Calu3 (cell line): ENCODE measurements at regions not wholly inside any gene's neighbourhood (a gene's known extent, or its start where the extent isn't known, plus 50 kb on each side); places are given as distances from the start of the nearest gene placed in this dataset.

Experiments
- BruUV-seq: library from RNA; stranded (reverse); fragments of 400-500 nt; replicated peaks from 2 replicates; lab custom pipeline; 2021; lab: Mats Ljungman, UMichigan
- CTCF ChIA-PET: fragments of 300-600 bp; sonication (Branson Sonifier 250); formaldehyde crosslinking; loops from one replicate; lab custom pipeline; 2022; ENCODE audit warnings: antibody characterized with exemption; lab: Charles Lee
- DNase-seq: peaks from one replicate; pipeline ENCODE4 v3.0.0; 2022
- H3K27ac Mint-ChIP-seq: one replicate; pipeline ENCODE4 v1.8.0; 2022; ENCODE audit warnings: mixed read lengths; ENCODE audit not compliant: unreplicated experiment
- H3K27me3 Mint-ChIP-seq: one replicate; pipeline ENCODE4 v1.8.0; 2022; ENCODE audit warnings: mixed read lengths; ENCODE audit not compliant: unreplicated experiment
- H3K36me3 Mint-ChIP-seq: one replicate; pipeline ENCODE4 v1.8.0; 2022; ENCODE audit warnings: mild to moderate bottlenecking, moderate library complexity, mixed read lengths; ENCODE audit not compliant: insufficient read depth, unreplicated experiment
- H3K4me1 Mint-ChIP-seq: one replicate; pipeline ENCODE4 v1.8.0; 2022; ENCODE audit warnings: mild to moderate bottlenecking, low read depth, mixed read lengths; ENCODE audit not compliant: unreplicated experiment
- H3K4me3 Mint-ChIP-seq: one replicate; pipeline ENCODE4 v1.8.0; 2022; ENCODE audit warnings: mild to moderate bottlenecking, low read depth, moderate library complexity, mixed read lengths; ENCODE audit not compliant: unreplicated experiment
- H3K9me3 Mint-ChIP-seq: one replicate; pipeline ENCODE4 v1.8.0; 2022; ENCODE audit warnings: low read depth, mixed read lengths; ENCODE audit not compliant: unreplicated experiment
- intact Hi-C: fragments of 100-400 bp; cut with micrococcal nuclease; formaldehyde crosslinking; loops from one replicate; pipeline ENCODE4 v1.10.0; 2022; ENCODE audit not compliant: unreplicated experiment
- TF ChIP-seq, protein P1 (sequence below): fragments of 200-600 bp; IDR thresholded peaks from one replicate; pipeline ENCODE4 v1.8.0; 2022; ENCODE audit warnings: antibody characterized with exemption; ENCODE audit not compliant: unreplicated experiment

DNA sequence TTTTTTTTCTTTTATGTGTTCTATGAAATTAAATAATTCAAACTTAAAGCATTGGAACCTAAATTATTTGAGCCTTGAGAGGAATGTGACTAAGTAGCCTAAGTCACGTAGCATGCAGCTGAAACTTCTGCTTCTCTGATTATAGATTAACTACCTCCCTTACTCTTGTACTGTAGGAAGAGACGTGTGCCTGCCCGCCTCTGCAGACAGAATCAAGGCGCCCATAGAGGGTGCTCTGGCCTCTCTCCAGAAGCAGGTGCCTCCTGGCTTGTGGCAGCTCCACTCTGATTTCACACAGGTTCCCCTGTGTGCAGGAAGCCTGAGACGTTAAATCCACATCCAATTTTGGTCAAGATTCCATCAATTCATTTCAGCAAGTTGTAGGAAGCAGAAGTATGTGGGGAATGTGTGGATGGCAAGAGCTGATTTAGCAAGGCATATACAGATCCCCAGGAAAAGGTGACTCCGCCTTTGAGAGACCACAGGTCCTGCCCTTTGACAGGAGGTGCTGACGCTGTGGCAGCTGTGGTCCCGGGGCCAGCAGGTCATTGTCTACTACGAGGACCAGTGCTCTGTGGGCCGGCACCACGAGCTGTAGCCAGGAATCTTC is 1418.8 kb downstream of the CDH11 start:
- Mint-ChIP-seq H3K4me3 (no peak overlapping the region), H3K36me3 (no peaks in the 10 kb centered on the region)
- no TSS peak for BruUV-seq

GRCh38 chr16:63697736-63698135 is 1424.1 kb downstream of the CDH11 start:
- Mint-ChIP-seq H3K9me3 (peaks cover 8% of the 10 kb centered on the region), H3K27ac (no peak overlapping the region), H3K27me3 (no peaks in the 10 kb centered on the region), H3K4me1 (no peaks in the 10 kb centered on the region), H3K4me3 (no peak overlapping the region), H3K36me3 (no peaks in the 10 kb centered on the region)
- no TSS peak for BruUV-seq
- CTCF ChIA-PET, result no interaction called here
- no peak for DNase-seq
- intact Hi-C loops, result no loop called here
- TF ChIP-seq, protein P1, sequence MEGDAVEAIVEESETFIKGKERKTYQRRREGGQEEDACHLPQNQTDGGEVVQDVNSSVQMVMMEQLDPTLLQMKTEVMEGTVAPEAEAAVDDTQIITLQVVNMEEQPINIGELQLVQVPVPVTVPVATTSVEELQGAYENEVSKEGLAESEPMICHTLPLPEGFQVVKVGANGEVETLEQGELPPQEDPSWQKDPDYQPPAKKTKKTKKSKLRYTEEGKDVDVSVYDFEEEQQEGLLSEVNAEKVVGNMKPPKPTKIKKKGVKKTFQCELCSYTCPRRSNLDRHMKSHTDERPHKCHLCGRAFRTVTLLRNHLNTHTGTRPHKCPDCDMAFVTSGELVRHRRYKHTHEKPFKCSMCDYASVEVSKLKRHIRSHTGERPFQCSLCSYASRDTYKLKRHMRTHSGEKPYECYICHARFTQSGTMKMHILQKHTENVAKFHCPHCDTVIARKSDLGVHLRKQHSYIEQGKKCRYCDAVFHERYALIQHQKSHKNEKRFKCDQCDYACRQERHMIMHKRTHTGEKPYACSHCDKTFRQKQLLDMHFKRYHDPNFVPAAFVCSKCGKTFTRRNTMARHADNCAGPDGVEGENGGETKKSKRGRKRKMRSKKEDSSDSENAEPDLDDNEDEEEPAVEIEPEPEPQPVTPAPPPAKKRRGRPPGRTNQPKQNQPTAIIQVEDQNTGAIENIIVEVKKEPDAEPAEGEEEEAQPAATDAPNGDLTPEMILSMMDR, result no peak

More for the DNA sequence above, 1418.8 kb downstream of the CDH11 start:
- no peak for DNase-seq
- H3K27me3 Mint-ChIP-seq, result no peaks in the 10 kb centered on the region
- no peak overlapping the region for H3K27ac Mint-ChIP-seq
- no peaks in the 10 kb centered on the region for H3K4me1 Mint-ChIP-seq
- CTCF ChIA-PET, result no interaction called here
- intact Hi-C loops, result no loop called here
- H3K9me3 Mint-ChIP-seq, result peaks cover 10% of the 10 kb centered on the region
- TF ChIP-seq, protein P1, result no peak

DNA sequence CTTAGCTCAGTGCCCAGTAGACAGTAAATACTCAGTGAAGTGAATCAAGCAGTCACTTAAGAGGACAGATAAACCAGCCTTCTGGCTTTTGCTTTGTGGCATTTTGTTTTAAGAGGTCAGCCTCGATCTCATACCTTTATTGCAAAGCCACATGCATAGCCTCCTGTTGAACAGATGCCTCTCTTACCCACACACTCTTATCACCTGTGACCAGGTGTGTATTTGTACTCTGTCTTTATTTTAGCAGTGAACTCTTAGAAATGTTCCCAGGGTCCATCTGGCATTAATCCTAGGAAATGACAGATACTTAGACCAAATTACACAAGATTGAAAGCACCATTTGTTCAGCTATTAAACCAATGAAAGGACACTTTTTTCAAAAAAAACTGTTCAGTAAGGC is 1426.5 kb downstream of the CDH11 start:
- no peak for DNase-seq
- BruUV-seq, result no TSS peak
- H3K27ac Mint-ChIP-seq, result no peak overlapping the region
- no peaks in the 10 kb centered on the region for H3K36me3 Mint-ChIP-seq
- no peak overlapping the region for H3K4me3 Mint-ChIP-seq
- CTCF ChIA-PET, result no interaction called here
- TF ChIP-seq, protein P1, result no peak
- no peaks in the 10 kb centered on the region for H3K4me1 Mint-ChIP-seq
- H3K9me3 Mint-ChIP-seq, result peaks cover 11% of the 10 kb centered on the region
- intact Hi-C loops, result no loop called here
- H3K27me3 Mint-ChIP-seq, result no peaks in the 10 kb centered on the region

DNA sequence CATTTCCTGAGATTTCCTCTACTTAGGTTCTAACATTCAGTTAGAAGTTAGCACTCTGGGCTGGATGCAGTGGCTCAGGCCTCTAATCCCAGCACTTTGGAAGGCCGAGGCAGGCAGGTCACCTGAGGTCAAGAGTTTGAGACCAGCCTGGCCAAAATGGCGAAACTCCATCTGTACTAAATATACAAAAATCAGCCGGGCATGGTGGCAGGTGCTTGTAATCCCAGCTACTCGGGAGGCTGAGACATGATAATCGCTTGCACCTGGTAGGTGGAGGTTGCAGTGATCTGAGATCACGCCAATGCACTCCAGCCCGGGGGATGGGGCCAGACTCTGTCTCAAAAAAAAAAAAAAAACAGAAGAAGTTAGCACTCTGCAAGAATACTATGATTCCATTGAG is 1430.9 kb downstream of the CDH11 start:
- Mint-ChIP-seq H3K4me3 (no peak overlapping the region), H3K27me3 (no peaks in the 10 kb centered on the region), H3K4me1 (no peaks in the 10 kb centered on the region), H3K9me3 (peaks cover 23% of the 10 kb centered on the region), H3K36me3 (no peaks in the 10 kb centered on the region), H3K27ac (no peak overlapping the region)
- BruUV-seq, result no TSS peak
- CTCF ChIA-PET, result no interaction called here
- DNase-seq, result no peak
- intact Hi-C loops, result no loop called here
- TF ChIP-seq, protein P1, result no peak
